ENCODE measurements at regions not wholly inside any gene's neighbourhood (a gene's known extent, or its start where the extent isn't known, plus 50 kb on each side); places are given as distances from the start of the nearest gene placed in this dataset.

DNA sequence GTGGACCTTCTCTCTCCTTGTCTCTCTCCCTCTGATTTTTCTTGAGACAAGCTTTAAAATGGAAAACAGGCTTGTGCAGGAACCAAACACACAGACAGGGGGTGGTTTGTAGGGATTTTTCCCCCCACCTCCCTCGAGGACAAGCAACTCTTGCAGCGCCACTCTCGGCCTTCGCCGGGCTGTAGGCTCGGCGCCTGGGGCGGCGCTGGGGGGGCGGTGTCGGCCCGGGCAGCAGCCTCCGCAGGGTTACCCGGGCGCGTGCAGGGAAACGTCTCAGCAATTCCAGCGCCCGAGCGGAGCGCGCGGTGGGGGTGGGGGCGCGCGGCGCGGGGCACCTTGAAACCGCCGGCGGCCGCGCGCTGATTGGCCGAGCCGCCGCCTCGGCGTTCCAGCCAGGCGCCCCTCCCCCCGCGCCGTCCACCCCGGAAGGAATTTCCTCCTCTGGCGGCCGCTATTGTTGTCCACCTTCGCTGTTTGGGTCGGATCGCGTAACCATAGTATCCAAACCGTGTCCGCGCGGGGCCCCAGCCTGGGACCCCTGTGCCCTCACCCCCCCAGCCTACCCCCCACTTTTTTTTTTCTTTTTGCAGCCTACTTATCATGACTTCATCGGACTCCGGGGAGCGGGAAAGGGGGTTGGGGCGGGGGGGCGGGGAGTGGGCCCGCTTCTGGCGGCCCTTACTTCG is 59.8 kb upstream of the ACOT11 start:
- TF ChIP-seq, protein P1, sequence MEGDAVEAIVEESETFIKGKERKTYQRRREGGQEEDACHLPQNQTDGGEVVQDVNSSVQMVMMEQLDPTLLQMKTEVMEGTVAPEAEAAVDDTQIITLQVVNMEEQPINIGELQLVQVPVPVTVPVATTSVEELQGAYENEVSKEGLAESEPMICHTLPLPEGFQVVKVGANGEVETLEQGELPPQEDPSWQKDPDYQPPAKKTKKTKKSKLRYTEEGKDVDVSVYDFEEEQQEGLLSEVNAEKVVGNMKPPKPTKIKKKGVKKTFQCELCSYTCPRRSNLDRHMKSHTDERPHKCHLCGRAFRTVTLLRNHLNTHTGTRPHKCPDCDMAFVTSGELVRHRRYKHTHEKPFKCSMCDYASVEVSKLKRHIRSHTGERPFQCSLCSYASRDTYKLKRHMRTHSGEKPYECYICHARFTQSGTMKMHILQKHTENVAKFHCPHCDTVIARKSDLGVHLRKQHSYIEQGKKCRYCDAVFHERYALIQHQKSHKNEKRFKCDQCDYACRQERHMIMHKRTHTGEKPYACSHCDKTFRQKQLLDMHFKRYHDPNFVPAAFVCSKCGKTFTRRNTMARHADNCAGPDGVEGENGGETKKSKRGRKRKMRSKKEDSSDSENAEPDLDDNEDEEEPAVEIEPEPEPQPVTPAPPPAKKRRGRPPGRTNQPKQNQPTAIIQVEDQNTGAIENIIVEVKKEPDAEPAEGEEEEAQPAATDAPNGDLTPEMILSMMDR (IDR thresholded peaks at IDR 0.05): no peak
- DNase-seq (ENCODE audit: low spot score) (peak; percentile 68), ATAC-seq (ENCODE audit: low FRiP score) (peak; percentile 87)

DNA sequence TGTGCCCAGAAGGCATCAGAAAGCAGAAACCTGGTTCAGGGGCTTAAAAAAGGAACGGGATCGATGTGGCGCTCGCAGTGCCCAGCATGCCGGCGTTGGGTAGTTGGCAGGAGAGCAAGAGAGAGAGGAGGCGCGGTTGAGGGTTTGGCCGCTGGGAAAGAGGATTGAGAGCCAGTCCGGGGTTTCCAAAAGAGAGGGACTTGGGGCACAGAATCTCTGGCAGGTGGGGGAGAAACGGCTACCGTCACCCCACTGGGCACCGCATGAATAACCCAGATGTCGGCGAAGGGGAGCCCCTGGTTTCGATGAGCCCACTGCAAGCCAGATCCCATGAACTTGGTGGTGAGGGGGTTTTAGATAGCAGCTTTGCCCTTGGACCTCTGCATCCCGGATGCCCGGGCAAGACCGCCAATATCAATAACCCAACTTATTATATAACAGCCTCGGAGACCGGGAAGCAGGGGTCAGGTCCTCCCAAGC is 60.4 kb upstream of the ACOT11 start:
- TF ChIP-seq, protein P1 (IDR thresholded peaks at IDR 0.05): no peak
- ATAC-seq (ENCODE audit: low FRiP score) (no peak), DNase-seq (ENCODE audit: low spot score) (no peak)

DNA sequence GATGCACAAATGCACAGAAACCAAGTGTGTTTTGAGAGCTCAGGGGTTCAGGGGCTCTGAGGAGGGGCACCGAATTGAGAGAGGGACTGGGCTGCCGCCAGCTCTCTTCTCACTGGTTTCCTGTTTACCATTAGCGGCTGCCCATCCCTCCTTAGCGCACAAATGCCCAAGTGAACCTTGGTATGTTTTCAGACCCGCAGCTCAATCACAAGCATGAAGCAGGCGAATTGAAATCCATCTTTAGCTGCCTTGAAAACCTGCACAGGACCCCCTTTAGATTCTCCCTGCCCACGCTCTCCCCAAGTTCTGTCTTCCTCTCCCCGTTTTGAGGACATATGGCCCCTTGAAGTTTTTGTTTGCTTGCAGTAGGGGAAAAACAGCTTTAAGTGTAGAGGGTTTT is 61.1 kb upstream of the ACOT11 start:
- no peak for DNase-seq (ENCODE audit: low spot score)
- TF ChIP-seq, protein P1 (IDR thresholded peaks at IDR 0.05): no peak
- no peak for ATAC-seq (ENCODE audit: low FRiP score)

DNA sequence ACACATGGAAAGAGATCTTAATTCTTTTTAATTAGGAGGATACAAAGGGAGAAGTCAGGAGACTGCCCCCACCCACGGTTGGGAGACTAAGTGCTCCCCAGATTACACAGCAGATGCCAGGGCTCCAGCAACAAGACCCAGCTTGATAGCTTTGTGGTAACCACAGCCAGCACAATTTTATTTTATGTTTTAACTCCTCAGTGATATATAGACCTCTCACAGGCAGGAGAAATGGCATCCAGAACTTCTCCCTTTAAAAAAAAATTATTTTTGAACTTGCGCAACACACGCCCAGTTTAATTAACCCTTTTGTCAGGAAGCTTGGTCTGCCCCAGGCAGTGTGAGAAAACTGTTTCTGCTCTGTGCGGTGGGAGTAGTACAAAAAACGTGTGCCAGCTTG is 62.6 kb upstream of the ACOT11 start:
- TF ChIP-seq, protein P1 (IDR thresholded peaks at IDR 0.05): no peak
- no peak for DNase-seq (ENCODE audit: low spot score)
- no peak for ATAC-seq (ENCODE audit: low FRiP score)

DNA sequence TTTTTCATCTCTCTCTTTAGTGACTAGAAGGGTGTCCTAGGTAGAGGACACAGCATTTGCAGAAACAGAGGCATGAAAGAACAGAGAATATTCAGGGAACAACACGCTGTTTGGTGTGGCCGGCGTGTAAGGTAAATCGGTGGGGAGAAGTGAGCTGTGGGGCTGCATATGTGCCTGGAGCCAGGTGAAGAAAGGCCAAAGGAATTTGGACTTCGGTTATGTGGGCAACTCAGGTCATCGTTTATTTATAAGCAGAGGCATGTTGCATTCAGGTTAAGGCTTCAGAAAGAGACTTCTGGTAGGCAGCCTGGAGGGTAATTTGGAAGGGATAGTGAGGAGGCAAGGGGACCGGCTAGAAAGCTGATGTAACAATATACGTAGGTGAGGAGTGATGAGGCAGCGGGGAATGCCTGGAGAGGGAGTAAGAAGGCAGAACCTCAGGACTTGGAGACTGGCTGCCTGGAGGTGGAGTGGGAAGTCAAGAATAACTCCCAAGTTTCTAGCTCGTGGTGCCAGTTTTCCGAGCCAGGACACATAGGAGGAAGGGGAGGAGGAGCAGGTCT is 64.1 kb upstream of the ACOT11 start:
- ATAC-seq (ENCODE audit: low FRiP score) (no peak), DNase-seq (ENCODE audit: low spot score) (no peak)
- TF ChIP-seq, protein P1 (IDR thresholded peaks at IDR 0.05): no peak

DNA sequence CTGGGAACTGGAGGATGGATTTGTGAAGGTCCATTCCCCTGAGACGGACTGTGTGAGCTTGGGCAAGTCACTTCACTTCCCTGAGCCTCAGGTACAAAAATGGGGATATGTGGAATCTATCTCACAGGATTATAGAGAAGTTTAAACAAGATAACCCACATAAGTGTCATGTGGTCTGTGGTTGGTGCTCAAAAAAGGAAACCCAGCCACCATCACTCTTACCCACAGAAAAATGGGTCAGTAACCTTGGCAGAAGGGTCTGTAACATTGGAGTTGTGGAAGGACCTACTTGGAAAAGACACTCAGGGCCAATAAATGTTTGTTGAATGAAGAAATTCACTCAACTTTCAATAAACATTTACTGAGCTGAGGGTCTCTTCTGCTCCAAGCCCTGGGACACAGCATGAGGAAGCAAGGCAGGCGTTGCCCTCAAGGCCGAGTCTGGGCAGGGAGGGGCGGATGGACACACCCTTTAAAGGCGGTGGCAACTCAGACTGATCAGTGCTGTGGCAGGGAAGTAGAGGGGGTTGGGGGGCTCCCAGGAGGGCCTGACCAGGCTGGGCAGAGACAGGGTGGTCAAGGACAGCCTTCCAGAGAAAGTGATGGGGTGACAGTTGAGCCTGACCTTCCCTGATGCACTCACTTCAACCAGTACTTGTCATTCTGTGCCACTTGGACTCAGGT is 66.7 kb upstream of the ACOT11 start:
- TF ChIP-seq, protein P1 (IDR thresholded peaks at IDR 0.05): no peak
- DNase-seq (ENCODE audit: low spot score) (no peak), ATAC-seq (ENCODE audit: low FRiP score) (no peak)

DNA sequence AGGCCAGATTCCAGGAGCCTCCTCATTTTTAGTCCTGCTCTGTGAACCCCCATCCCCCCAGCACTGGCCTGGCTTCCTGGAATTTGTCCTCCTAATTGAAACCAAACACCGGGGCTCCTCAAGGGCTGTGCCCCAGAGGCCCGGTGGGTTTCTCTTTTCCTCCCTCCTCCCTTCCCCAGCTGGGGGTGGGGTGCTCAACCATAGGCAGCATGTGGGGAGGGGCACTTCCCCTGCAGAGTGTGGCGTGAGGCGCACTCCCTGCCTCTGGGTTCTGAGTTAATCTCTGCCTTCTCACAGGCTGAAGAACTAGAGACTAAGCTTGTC is 67.5 kb upstream of the ACOT11 start:
- DNase-seq (ENCODE audit: low spot score) (no peak), ATAC-seq (ENCODE audit: low FRiP score) (no peak)
- TF ChIP-seq, protein P1 (IDR thresholded peaks at IDR 0.05): no peak
